ENCODE measurements at regions not wholly inside any gene's neighbourhood (a gene's known extent, or its start where the extent isn't known, plus 50 kb on each side); places are given as distances from the start of the nearest gene placed in this dataset.
A peak's percentile ranks its signal among the peaks of the same experiment; 100 is the strongest.
"Not testable (repeated sequence)": the region's sequence is repeated elsewhere in the genome, so short reads cannot be mapped to it uniquely, and the experiment has no call there.

- ATAC-seq (no peak), DNase-seq (ENCODE audit: low spot score) (no peak)
- intact Hi-C loops (cut with DNase I) = no loop called here
These were observed 138.7 kb downstream of the SPP2 start for GRCh38 chr2:234189230-234189629.

GRCh38 chr2:234187646-234188174 lies 137.2 kb downstream of the SPP2 start:
- DNase-seq (ENCODE audit: low spot score) (no peak), ATAC-seq (no peak)
- intact Hi-C loops (cut with DNase I) = no loop called here

- no peak for ATAC-seq
- intact Hi-C loops (cut with DNase I) = no loop called here
- DNase-seq (ENCODE audit: low spot score) = no peak
These were observed 130.6 kb downstream of the SPP2 start for GRCh38 chr2:234181121-234181520.

- ATAC-seq = no peak
- intact Hi-C loops (cut with DNase I) = no loop called here
These were observed 128.5 kb downstream of the SPP2 start for GRCh38 chr2:234179031-234179363.

GRCh38 chr2:234178330-234179030 lies 128.0 kb downstream of the SPP2 start:
- DNase-seq (ENCODE audit: low spot score) (no peak), ATAC-seq (no peak)
- intact Hi-C loops (cut with DNase I) = no loop called here

More at GRCh38 chr2:234179031-234179363, 128.5 kb downstream of the SPP2 start:
- no peak for DNase-seq (ENCODE audit: low spot score)

GRCh38 chr2:234175649-234176048 lies 125.1 kb downstream of the SPP2 start:
- DNase-seq (ENCODE audit: low spot score) (no peak), ATAC-seq (no peak)
- intact Hi-C loops (cut with DNase I) = no loop called here

GRCh38 chr2:234174742-234175141 lies 124.2 kb downstream of the SPP2 start:
- no peak for ATAC-seq
- no peak for DNase-seq (ENCODE audit: low spot score)
- intact Hi-C loops (cut with DNase I) = no loop called here

- intact Hi-C loops (cut with DNase I) = no loop called here
- ATAC-seq (no peak), DNase-seq (ENCODE audit: low spot score) (no peak)
These were observed 122.0 kb downstream of the SPP2 start for GRCh38 chr2:234172532-234172931.

- intact Hi-C loops (cut with DNase I) = no loop called here
- DNase-seq (ENCODE audit: low spot score) = no peak
- ATAC-seq = no peak
These were observed 121.6 kb downstream of the SPP2 start for GRCh38 chr2:234172066-234172465.

GRCh38 chr2:234171666-234172065 lies 121.2 kb downstream of the SPP2 start:
- DNase-seq (ENCODE audit: low spot score) (no peak), ATAC-seq (no peak)
- intact Hi-C loops (cut with DNase I) = no loop called here

- ATAC-seq = peak; percentile 17
- DNase-seq (ENCODE audit: low spot score) = no peak
- intact Hi-C loops (cut with DNase I) = no loop called here
These were observed 119.2 kb downstream of the SPP2 start for GRCh38 chr2:234169674-234170073.

GRCh38 chr2:234168605-234169570 lies 118.4 kb downstream of the SPP2 start:
- intact Hi-C loops (cut with DNase I); DNase-seq (ENCODE audit: low spot score): not testable (repeated sequence)
- peak; percentile 26 for ATAC-seq

- DNase-seq (ENCODE audit: low spot score) (no peak), ATAC-seq (no peak)
- intact Hi-C loops (cut with DNase I) = no loop called here
These were observed 116.0 kb downstream of the SPP2 start for GRCh38 chr2:234166531-234166930.

GRCh38 chr2:234165421-234165820 lies 114.9 kb downstream of the SPP2 start:
- intact Hi-C loops (cut with DNase I) = no loop called here
- ATAC-seq = no peak
- no peak for DNase-seq (ENCODE audit: low spot score)

- intact Hi-C loops (cut with DNase I) = no loop called here
- ATAC-seq = no peak
These were observed 114.3 kb downstream of the SPP2 start for GRCh38 chr2:234164493-234165413.

GRCh38 chr2:234163510-234164045 lies 113.1 kb downstream of the SPP2 start:
- DNase-seq (ENCODE audit: low spot score) (no peak), ATAC-seq (no peak)
- intact Hi-C loops (cut with DNase I) = no loop called here

More at GRCh38 chr2:234164493-234165413, 114.3 kb downstream of the SPP2 start:
- no peak for DNase-seq (ENCODE audit: low spot score)

GRCh38 chr2:234162861-234163260 lies 112.4 kb downstream of the SPP2 start:
- DNase-seq (ENCODE audit: low spot score) (no peak), ATAC-seq (no peak)
- intact Hi-C loops (cut with DNase I) = no loop called here

- DNase-seq (ENCODE audit: low spot score) (no peak), ATAC-seq (no peak)
- intact Hi-C loops (cut with DNase I) = no loop called here
These were observed 111.4 kb downstream of the SPP2 start for GRCh38 chr2:234161932-234162331.

GRCh38 chr2:234158812-234159211 lies 108.3 kb downstream of the SPP2 start:
- intact Hi-C loops (cut with DNase I) = no loop called here
- DNase-seq (ENCODE audit: low spot score) = no peak
- ATAC-seq = no peak

All from sciatic nerve (tissue), 2 donors.